GM21528 (cell line): ENCODE measurements at regions not wholly inside any gene's neighbourhood (a gene's known extent, or its start where the extent isn't known, plus 50 kb on each side); places are given as distances from the start of the nearest gene placed in this dataset.
"Not testable (repeated sequence)": the region's sequence is repeated elsewhere in the genome, so short reads cannot be mapped to it uniquely, and the experiment has no call there.

Experiments
- ATAC-seq: cut with Tn5 transposase; IDR thresholded peaks from one replicate; pipeline ENCODE4 v1.9.1; 2021; ENCODE audit warnings: mild to moderate bottlenecking, moderate library complexity; ENCODE audit not compliant: unreplicated experiment, low FRiP score

DNA sequence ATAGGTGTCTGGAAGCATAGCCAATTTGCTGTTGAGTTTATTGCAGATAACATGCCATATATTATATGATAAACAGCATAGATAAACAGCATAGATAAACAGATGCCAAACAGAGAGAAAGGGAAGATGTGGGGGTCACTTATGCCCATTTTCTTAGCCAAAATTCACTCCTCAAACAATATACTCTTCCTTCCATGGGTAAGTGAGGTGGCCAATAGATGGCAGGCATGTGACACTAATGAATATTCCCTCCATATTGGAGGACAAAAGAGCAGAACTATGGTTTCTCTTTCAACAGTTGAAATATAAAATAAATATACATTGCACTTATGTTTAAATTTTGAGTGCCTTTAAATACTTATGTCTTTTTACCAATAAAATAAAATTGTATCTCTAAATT is 1212.8 kb downstream of the REEP3 start:
- ATAC-seq = no peak

DNA sequence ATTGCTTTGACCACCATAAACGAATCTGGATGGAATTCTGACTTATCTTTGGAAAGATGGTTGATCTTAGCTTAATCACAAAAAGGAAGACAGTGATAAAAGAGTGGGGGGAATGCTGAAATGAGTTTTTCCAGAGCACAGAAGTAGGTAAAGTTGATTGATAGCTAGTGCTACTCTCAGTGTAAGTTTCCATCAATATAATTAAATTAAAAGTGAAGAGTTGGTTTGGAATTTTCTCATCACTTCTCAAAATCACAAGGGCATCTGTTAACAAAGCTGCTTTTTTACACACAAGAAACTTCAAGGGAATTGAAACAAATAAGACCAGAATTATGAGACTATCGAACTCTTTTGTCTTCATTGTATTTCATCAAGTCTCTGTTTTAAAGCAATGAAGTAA is 1217.3 kb downstream of the REEP3 start:
- no peak for ATAC-seq

DNA sequence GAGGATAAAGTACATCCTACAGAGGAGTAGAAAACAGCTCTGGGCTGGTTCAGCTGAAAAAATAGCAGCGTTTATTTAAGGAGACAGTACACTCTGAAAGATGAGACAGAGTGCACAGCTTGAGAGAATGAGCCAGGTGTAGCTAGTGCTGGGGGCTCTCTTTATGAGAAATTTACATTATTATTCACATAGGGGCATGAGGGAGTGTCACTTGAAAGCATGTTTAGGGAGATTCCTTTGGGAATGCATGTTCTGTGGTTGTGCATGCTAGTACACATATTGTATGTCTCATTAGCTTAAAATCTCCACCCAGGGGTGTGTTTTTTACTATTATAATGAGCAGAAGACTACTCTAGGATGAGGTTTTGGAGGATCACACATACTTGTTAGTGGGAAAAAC is 1224.4 kb downstream of the REEP3 start:
- no peak for ATAC-seq

DNA sequence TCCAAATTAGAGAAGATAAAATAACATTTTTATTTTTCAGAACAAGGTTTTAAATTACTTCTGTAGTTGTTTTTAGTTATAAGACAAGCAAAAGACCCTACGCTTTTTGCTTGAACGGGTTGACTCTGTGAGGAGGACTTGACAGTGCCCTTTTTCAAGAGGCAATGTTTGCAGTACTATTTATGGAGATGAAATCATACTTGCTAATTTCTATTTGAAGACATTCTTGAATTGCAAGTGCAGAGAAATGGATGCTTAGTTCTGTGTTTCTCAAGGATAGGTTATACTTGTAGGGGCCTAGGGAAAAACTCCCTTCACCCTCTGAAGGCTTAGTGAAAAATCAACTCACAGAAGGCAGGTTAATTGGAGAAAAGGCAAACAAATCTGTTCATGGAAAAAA is 1229.5 kb downstream of the REEP3 start:
- no peak for ATAC-seq

DNA sequence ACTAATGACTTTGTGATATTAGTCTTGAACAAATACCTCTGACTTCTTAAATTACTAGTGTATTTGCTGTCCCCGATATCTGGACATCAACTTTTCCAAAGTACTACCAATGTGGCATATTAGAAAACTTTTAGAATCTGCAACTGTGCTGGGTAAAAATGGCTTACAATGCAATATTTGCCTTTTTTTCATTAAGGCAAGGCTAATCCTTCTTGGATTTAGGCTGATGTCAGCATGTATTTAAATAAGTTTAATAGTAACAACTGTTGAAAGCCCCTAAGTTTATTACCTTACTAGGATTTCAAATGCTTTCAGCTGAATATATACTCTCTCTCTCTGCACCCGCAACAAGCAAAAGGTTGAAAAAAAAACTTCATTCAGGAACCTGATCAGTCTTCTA is 1232.3 kb downstream of the REEP3 start:
- ATAC-seq = no peak

DNA sequence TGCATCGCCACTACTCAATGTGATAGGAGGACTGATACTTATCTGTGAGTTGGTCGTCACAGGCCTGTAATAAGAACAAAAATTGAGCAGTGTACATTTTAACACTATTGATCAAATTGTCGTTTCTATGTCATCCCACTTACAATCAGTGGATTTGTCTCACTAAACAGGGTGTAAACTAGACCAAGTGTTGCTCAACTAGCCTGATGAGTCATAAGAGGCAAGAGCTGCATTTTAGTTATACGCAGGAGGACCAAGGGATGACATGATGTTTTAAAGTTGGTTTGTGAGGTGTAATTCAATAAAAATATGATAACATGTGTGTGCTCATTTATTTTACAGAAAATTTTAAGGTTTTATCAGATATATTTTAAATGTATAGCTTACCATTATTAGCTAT is 1239.2 kb downstream of the REEP3 start:
- no peak for ATAC-seq

DNA sequence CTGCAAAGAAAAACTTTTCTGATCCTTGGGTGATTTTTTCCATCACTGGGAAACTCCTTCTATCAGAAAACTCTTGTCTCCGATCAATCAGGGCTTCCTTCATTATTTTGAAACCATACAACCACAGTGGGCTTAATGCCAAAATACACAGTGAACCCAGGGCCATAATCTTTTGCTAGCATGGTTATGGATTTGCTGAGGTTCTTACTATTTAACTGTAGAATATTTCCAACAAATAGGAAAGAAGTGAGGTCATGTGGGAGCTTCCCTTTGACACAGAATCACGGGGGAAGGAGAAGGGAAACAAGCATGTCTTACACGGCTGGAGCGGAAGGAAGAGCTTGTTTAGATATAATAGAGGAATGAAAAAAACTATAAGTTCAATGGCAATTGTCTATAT is 1241.7 kb downstream of the REEP3 start:
- no peak for ATAC-seq

DNA sequence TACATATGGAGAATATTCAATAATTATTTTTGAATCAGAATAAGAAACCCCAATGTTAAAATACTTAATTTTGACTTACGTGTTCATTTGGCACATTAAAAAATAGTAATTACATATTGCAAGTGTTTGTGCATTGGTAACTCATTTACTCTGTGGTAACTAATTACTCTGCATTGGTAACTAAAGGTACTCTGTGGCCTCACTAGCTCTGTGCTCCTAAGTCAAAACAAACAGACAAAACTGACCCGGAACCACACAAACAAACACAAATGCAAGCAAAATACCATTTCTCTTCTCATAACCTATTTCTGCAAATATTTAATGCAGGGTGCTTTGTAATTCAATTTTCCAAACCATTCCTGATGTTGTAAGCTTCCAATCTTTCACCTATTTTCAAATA is 1244.3 kb downstream of the REEP3 start:
- ATAC-seq = no peak

DNA sequence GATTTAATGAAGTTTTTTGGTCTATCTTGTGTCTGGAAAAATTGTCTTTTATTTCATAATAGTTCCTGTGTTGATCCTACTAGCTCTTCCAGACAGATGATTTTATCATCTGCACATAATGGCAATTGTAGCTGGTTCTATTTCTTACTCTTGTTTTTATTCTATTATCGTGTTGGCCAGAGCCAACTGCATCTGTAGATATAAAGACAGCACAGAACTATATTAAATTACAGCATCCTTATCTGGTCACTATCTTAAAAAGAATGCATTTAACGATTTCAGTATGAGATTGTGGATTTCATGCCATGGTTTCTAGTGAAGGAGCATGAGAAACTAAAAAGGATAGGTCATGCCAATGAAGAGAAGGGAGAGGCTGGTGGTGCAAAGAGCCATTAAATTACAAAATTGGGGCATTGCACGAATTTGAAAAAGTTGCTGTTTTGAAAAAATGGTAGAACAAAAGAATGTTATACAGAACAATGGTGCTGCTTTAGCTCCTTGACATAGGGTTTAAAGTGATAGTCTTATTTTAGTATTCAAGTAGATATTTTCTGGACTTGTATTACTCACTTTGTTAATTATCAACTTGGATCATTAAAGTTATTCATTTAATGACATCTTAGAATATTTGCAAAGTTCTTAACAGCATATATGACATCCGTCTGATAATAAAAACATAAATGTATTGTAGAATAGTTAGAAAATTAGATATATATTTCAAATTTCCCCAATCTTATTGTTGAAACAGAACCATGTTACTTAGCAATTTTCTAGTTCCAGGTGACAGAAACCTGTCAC is 1250.3 kb downstream of the REEP3 start:
- ATAC-seq = no peak

DNA sequence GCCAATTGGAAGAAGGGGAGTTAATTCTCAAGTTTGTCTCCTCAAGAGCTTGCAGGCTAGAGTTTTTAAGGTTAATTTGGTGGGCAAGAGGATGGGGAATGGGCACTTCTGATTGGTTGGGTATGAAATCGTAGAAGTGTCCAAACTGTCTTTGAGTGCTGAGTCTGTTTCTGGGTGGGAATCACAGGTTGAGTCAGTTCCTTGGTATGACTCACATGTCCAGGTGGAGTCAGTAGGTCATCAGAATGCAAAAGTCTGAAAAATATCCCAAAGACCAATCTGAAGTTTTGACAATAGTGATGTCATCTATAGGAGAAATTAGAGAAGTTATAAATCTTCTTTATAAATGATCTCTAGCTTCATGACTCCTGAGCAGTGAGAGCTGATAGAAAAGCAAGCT is 1252.2 kb downstream of the REEP3 start:
- no peak for ATAC-seq

DNA sequence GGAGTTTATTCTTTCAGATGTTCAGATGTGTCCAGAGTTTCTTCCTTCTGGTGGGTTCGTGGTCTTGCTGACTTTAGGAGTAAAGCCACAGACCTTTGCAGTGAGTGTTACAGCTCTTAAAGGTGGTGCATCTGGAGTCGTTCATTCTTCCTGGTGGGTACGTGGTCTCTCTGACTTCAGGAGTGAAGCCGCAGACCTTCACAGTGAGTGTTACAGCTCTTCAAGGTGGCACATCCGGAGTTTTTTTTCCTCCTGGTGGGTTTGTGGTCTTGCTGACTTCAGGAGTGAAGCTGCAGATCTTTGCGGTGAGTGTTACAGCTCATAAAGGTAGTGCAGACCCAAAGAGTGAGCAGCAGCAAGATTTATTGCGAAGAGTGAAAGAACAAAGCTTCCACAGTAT is 1263.2 kb downstream of the REEP3 start:
- ATAC-seq = not testable (repeated sequence)

DNA sequence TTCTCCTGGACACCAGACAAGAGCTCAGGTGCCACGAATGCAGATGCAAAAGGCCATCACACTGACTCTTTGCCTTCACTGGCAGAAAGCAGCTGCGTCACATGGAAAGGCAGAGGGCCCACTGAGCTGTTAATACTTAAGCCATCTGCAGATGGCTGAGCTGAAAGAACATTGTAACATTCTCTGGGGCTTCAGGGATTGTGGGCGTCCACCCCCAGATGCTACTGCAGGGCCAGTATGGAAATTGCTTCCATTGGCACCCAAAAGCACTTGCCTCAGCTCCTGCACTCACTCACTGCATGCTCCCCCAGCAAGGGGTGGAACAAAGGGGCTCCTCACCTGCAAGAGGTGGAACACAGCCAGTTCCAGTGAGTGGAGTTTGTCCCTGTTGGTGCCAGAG is 1264.6 kb downstream of the REEP3 start:
- ATAC-seq = no peak

DNA sequence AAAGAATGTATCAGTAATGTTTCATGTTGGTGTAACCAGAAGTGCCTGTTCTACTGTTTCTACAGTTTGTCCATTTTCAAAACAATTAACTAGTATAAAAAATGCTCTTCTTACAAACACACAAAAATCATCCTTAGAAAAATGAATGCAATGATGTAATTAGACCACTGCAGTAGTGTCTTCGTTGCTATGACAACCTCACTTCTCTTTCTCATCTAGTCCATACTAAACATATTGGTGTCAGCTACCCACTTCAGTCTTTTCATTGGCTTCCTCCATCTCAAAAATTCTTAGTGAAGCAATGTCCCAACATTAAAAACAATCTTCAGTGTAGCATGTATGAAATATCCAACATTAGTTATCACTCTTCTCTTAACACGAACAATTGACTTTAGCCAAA is 1265.8 kb downstream of the REEP3 start:
- ATAC-seq = no peak

DNA sequence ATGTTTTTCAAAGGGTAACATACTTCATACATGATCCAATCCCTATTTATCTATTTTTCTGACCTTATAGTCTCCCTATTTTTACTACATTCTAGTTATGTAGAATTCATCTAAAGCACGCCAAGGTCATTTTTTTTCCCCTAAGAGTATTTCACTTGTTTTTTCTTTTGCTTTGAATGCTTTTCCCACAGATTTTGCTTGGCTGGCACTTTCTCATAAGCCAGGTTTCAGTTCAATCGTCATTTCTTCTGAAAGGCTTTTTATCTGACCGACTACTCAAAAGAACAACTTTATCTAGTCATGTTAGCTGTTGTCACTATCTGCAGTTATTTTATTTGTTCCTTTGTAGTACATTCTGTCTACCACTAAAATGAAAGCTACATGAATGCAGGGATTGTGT is 1274.6 kb downstream of the REEP3 start:
- ATAC-seq = no peak

DNA sequence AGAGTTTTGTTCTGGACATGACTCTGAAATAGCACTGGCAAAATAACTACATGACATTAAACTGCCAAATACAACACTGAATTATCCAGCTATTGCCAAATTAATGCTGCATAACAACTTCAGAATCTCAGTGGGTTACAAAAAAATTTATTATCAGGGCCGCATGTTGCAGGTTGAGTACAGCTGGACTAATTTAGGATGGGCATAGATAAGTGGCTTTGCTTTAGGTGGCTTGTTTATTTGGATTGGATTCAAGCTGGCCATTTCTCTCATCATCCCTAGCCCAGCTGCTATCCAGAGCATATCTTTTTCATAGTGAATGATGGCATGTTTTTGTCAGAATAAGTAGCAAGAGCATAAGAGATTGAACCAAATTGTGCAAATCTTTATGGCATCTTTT is 1277.1 kb downstream of the REEP3 start:
- ATAC-seq = no peak

DNA sequence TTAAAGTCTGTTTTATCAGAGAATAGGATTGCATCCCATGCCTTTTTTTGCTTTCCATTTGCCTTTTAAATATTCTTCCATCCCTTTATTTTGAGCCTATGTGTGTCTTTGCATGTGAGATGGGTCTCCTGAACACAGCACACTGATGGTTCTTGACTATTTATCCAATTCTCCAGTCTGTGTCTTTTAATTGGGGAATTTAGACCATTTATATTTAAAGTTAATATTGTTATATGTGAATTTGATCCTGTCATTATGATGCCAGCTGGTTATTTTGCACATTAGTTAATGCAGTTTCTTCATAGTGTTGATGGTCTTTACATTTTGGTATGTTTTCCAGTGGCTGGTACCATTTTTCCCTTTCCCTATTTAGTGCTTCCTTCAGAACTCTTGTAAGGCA is 1287.0 kb downstream of the REEP3 start:
- not testable (repeated sequence) for ATAC-seq

DNA sequence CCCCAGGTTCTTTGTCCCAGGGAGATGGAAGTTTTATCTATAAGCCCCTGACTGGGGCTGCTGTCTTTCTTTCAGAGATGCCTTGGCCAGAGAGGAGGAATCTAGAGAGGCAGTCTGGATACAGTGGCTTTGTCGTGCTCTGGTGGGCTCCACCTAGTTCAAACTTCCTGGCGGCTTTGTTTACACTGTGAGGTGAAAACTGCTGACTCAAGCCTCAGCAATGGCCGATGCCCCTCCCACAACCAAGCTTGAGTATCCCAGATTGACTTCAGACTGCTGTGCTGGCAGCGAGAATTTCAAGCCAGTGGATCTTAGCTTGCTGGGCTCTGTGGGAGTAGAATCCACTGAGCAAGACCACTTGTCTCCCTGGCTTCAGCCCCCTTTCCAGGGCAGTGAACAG is 1288.8 kb downstream of the REEP3 start:
- not testable (repeated sequence) for ATAC-seq

DNA sequence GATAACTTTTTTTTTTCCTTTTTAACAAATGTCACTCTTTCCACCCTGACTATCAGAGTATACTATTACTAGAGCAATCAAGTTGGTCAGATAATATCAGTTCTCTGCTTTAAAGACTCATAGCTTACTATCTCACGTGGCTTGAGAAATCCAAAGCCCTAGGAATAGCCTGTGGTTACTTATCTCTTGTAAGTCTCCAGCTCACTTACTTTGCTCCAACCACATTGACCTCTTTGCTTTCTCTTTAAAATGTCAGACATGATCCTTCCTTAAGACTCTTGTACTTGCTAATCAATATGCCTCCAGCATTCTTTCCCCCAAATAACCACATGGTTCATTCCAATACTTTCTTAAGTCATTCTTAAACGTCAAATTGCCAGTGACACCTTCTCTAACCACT is 1292.2 kb downstream of the REEP3 start:
- no peak for ATAC-seq

DNA sequence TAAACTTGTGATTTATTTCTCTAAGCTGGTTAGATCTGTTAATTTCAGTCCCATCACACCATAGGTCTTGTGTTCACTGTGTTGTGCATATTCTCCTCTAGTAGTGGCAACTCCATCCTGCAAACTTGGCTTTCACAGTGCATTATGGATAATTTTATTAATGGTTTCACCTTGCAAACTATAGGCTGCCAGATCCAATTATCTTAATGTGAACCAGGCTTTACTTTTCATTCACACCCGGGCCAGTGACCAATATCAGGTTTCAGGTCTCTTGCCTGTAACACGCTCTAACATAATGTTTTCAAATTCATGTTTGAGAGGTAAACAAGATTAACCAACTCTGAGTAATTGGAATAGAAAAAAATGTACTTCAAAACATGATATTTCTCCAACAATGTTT is 1293.0 kb downstream of the REEP3 start:
- ATAC-seq = no peak

DNA sequence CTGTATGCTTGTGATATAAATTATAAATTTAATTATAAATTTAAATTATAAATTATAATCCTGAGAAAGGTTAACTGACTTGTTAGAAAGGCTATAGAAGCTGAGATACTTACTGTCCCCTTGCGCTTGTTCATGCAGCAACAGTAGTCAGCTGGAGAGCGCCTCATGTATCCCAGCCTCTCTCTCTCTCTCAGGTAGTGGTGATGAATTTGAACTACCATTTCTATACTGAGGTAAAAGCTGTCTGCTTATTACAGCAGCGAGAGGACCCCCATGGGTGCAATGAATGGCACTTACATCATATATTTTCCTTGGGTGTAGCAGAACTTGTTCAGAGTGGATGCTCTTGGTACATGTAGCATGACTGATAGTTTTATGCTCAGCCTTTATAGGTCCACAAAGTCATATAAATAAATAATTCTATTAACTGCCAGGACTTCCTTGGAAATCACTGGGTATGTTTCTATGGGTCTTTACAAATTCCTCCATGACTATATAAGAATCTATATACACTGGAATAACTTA is 1308.7 kb downstream of the REEP3 start:
- ATAC-seq = no peak

DNA sequence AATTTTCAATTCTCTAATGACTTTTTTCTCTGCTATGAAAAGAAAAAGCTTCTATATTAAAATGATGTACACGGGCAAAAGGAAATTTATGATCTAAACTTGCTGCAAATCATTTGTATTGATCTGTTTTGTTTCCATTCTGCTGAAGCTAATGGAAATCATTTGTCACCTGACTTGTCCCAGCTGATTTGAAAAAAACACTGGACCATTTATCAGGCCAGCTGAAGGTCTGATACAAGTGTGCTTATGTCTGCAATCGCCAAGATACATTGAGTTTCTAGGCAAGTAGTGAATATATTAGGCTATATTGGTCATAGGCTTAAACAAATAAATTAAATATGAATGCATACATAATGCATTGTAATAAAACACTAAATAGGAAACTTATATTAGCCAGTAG is 1309.7 kb downstream of the REEP3 start:
- ATAC-seq = no peak

DNA sequence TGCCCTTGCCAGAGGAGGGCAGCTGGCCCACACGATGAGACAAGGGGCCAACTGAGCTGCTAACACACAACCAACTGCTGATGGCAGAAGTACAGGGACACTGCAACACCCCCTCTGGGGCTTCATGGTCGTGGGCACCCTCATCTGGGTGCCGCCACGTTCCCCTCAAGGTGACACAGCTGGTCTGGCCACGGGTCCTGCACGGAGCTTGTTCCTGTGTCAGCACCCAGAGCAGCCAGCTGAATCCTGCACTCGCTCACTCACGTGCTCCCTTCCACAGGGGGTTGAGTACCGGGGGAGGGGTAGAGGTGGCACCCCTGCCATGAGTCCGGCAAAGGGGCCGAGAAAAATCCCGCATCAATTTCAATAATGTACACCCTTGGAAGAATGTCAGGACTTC is 1319.1 kb downstream of the REEP3 start:
- no peak for ATAC-seq

DNA sequence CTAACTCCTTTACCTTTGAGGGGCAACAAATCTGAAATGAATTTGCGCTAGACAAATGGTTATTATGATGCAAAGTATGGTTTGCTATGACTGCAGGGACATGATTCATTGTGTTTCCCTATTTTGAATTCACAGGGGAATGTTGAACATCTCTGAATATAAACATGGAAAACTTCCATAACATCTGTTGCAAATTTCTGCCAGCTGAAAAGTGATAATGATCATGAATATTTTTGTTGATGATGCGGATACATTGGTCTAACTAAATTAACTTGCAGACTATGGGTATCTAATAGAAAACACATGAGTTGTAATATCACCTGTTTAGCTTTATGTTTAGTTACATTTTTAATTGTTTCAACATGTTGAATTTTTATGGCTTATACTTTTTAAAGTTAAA is 1325.5 kb downstream of the REEP3 start:
- no peak for ATAC-seq
